OCI-LY1 (cell line): ENCODE measurements at regions not wholly inside any gene's neighbourhood (a gene's known extent, or its start where the extent isn't known, plus 50 kb on each side); places are given as distances from the start of the nearest gene placed in this dataset.

Experiments used
- H2AFZ ChIP-seq: fragments of 200-600 bp; sonication (generic), shearing (Covaris generic); 2 replicates; pipeline ENCODE4 v1.6.0; 2014; ENCODE audit warnings: antibody characterized with exemption, mild to moderate bottlenecking, low read length
- H3F3A ChIP-seq: fragments of 200-600 bp; sonication (generic), shearing (Covaris generic); 2 replicates; pipeline ENCODE4 v1.6.0; 2014; ENCODE audit warnings: mild to moderate bottlenecking, antibody characterized with exemption, low read length, moderate library complexity; ENCODE audit not compliant: insufficient read depth
- H3K27ac ChIP-seq: fragments of 200-600 bp; sonication (generic); 2 replicates; pipeline ENCODE4 v1.5.1; 2014; ENCODE audit warnings: low read length, mixed run types, mild to moderate bottlenecking, low read depth; ENCODE audit not compliant: poor library complexity, severe bottlenecking
- H3K27me3 ChIP-seq: fragments of 200-600 bp; sonication (generic); 2 replicates; pipeline ENCODE4 v1.6.0; 2014; ENCODE audit warnings: antibody characterized with exemption, mild to moderate bottlenecking, low read length, moderate library complexity; ENCODE audit not compliant: insufficient read depth
- H3K36me3 ChIP-seq: fragments of 200-600 bp; sonication (generic); 2 replicates; pipeline ENCODE4 v1.6.1; 2014; ENCODE audit warnings: mild to moderate bottlenecking, antibody characterized with exemption, low read length, moderate library complexity, mixed read lengths; ENCODE audit not compliant: insufficient read depth
- H3K4me1 ChIP-seq: fragments of 200-600 bp; sonication (generic); 2 replicates; pipeline ENCODE4 v1.5.1; 2014; ENCODE audit warnings: mild to moderate bottlenecking, low read length, moderate library complexity; ENCODE audit not compliant: insufficient read depth, severe bottlenecking
- H3K4me2 ChIP-seq: fragments of 200-600 bp; sonication (generic), shearing (Covaris generic); 2 replicates; pipeline ENCODE4 v1.6.1; 2014; ENCODE audit warnings: low read length
- H3K4me3 ChIP-seq: fragments of 200-600 bp; sonication (generic); 2 replicates; pipeline ENCODE4 v1.5.1; 2014; ENCODE audit warnings: low read length, low read depth, mild to moderate bottlenecking, mixed read lengths; ENCODE audit not compliant: poor library complexity, severe bottlenecking
- H3K79me2 ChIP-seq: fragments of 200-600 bp; shearing (Covaris generic); 2 replicates; pipeline ENCODE4 v1.6.1; 2016; ENCODE audit warnings: mixed run types, low read length, mixed read lengths; ENCODE audit not compliant: insufficient read depth
- H3K9ac ChIP-seq: fragments of 200-600 bp; sonication (generic), shearing (Covaris generic); 2 replicates; pipeline ENCODE4 v1.6.1; 2014; ENCODE audit warnings: mild to moderate bottlenecking, low read length, mixed read lengths
- H3K9me2 ChIP-seq: fragments of 200-600 bp; sonication (generic), shearing (Covaris generic); 2 replicates; pipeline ENCODE4 v1.6.1; 2014; ENCODE audit warnings: low read depth, mild to moderate bottlenecking, low read length, mixed read lengths
- H3K9me3 ChIP-seq: fragments of 200-600 bp; shearing (Covaris generic); 2 replicates; pipeline ENCODE4 v1.6.1; 2014; ENCODE audit warnings: low read length, mixed read lengths
- H4K20me1 ChIP-seq: fragments of 200-600 bp; sonication (generic), shearing (Covaris generic); 2 replicates; pipeline ENCODE4 v1.6.0; 2016; ENCODE audit warnings: mild to moderate bottlenecking, low read length; ENCODE audit not compliant: insufficient read depth
- CTCF ChIP-seq: fragments of 200-600 bp; sonication (generic), shearing (Covaris generic); IDR thresholded peaks from 2 replicates; pipeline ENCODE4 v1.5.1; 2017; ENCODE audit warnings: mild to moderate bottlenecking, antibody characterized with exemption, low read length, moderate library complexity, mixed read lengths
- EZH2 ChIP-seq: fragments of 200-600 bp; sonication (generic), shearing (Covaris generic); IDR thresholded peaks from 2 replicates; pipeline ENCODE4 v1.8.0; 2017; ENCODE audit warnings: borderline replicate concordance, mixed run types, mild to moderate bottlenecking, antibody characterized with exemption, low read length, moderate library complexity, mixed read lengths

- no peaks in the 10 kb centered on the region for H4K20me1 ChIP-seq
- H3K79me2 ChIP-seq, result no peaks in the 10 kb centered on the region
- no peak for TF ChIP-seq EZH2
- no peak for TF ChIP-seq CTCF
- H3K4me2 ChIP-seq, result no peak overlapping the region
- H3K27me3 ChIP-seq, result no peaks in the 10 kb centered on the region
- H3K9me3 ChIP-seq, result no peaks in the 10 kb centered on the region
- H2AFZ ChIP-seq, result no peak overlapping the region
- H3K4me1 ChIP-seq, result no peaks in the 10 kb centered on the region
- no peaks in the 10 kb centered on the region for H3K36me3 ChIP-seq
- H3K4me3 ChIP-seq, result no peak overlapping the region
- H3F3A ChIP-seq, result no peaks in the 10 kb centered on the region
- no peak overlapping the region for H3K9ac ChIP-seq
- no peak overlapping the region for H3K27ac ChIP-seq
- no peaks in the 10 kb centered on the region for H3K9me2 ChIP-seq
Measured at GRCh38 chr14:76551906-76552305, 176.0 kb downstream of the ESRRB start.

- H3K9ac ChIP-seq, result no peak overlapping the region
- H2AFZ ChIP-seq, result no peak overlapping the region
- no peaks in the 10 kb centered on the region for H3K36me3 ChIP-seq
- no peaks in the 10 kb centered on the region for H3F3A ChIP-seq
- H3K27me3 ChIP-seq, result no peaks in the 10 kb centered on the region
- H3K27ac ChIP-seq, result no peak overlapping the region
- no peaks in the 10 kb centered on the region for H4K20me1 ChIP-seq
- no peaks in the 10 kb centered on the region for H3K4me1 ChIP-seq
- H3K4me3 ChIP-seq, result no peak overlapping the region
- no peak overlapping the region for H3K4me2 ChIP-seq
- no peaks in the 10 kb centered on the region for H3K79me2 ChIP-seq
- no peaks in the 10 kb centered on the region for H3K9me2 ChIP-seq
- TF ChIP-seq CTCF (peak; percentile 22; the same call in 1 of the 2 replicates), EZH2 (no peak)
- H3K9me3 ChIP-seq, result no peaks in the 10 kb centered on the region
Measured at GRCh38 chr14:76564471-76565422, 188.8 kb downstream of the ESRRB start.

GRCh38 chr14:76566439-76566838, 190.5 kb downstream of the ESRRB start:
- TF ChIP-seq EZH2, result no peak
- TF ChIP-seq CTCF, result no peak
- Histone ChIP-seq H3K36me3 (no peaks in the 10 kb centered on the region), H3K27me3 (no peaks in the 10 kb centered on the region), H3F3A (no peaks in the 10 kb centered on the region), H3K9me2 (no peaks in the 10 kb centered on the region), H3K9me3 (no peaks in the 10 kb centered on the region), H3K9ac (no peak overlapping the region), H3K79me2 (no peaks in the 10 kb centered on the region), H3K27ac (no peak overlapping the region), H3K4me1 (no peaks in the 10 kb centered on the region), H2AFZ (no peak overlapping the region), H3K4me3 (no peak overlapping the region), H3K4me2 (no peak overlapping the region), H4K20me1 (no peaks in the 10 kb centered on the region)
